ENCODE measurements at regions not wholly inside any gene's neighbourhood (a gene's known extent, or its start where the extent isn't known, plus 50 kb on each side); places are given as distances from the start of the nearest gene placed in this dataset.

GRCh38 chr4:170698334-170698733, 608.6 kb upstream of the AADAT start:
- TF ChIP-seq POLR2AphosphoS5 (IDR thresholded peaks at IDR 0.05; ENCODE audit: low read depth) = no peak
- TF ChIP-seq, protein P1, sequence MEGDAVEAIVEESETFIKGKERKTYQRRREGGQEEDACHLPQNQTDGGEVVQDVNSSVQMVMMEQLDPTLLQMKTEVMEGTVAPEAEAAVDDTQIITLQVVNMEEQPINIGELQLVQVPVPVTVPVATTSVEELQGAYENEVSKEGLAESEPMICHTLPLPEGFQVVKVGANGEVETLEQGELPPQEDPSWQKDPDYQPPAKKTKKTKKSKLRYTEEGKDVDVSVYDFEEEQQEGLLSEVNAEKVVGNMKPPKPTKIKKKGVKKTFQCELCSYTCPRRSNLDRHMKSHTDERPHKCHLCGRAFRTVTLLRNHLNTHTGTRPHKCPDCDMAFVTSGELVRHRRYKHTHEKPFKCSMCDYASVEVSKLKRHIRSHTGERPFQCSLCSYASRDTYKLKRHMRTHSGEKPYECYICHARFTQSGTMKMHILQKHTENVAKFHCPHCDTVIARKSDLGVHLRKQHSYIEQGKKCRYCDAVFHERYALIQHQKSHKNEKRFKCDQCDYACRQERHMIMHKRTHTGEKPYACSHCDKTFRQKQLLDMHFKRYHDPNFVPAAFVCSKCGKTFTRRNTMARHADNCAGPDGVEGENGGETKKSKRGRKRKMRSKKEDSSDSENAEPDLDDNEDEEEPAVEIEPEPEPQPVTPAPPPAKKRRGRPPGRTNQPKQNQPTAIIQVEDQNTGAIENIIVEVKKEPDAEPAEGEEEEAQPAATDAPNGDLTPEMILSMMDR (IDR thresholded peaks at IDR 0.05; ENCODE audit: insufficient read depth, low read length) = no peak
- TF ChIP-seq GABPA (IDR thresholded peaks at IDR 0.05; ENCODE audit: low read depth) = no peak
- TF ChIP-seq, protein P2, sequence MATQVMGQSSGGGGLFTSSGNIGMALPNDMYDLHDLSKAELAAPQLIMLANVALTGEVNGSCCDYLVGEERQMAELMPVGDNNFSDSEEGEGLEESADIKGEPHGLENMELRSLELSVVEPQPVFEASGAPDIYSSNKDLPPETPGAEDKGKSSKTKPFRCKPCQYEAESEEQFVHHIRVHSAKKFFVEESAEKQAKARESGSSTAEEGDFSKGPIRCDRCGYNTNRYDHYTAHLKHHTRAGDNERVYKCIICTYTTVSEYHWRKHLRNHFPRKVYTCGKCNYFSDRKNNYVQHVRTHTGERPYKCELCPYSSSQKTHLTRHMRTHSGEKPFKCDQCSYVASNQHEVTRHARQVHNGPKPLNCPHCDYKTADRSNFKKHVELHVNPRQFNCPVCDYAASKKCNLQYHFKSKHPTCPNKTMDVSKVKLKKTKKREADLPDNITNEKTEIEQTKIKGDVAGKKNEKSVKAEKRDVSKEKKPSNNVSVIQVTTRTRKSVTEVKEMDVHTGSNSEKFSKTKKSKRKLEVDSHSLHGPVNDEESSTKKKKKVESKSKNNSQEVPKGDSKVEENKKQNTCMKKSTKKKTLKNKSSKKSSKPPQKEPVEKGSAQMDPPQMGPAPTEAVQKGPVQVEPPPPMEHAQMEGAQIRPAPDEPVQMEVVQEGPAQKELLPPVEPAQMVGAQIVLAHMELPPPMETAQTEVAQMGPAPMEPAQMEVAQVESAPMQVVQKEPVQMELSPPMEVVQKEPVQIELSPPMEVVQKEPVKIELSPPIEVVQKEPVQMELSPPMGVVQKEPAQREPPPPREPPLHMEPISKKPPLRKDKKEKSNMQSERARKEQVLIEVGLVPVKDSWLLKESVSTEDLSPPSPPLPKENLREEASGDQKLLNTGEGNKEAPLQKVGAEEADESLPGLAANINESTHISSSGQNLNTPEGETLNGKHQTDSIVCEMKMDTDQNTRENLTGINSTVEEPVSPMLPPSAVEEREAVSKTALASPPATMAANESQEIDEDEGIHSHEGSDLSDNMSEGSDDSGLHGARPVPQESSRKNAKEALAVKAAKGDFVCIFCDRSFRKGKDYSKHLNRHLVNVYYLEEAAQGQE (IDR thresholded peaks at IDR 0.05; ENCODE audit: insufficient replicate concordance, low read depth) = no peak

Measured in HL-60 (cell line).